NCI-H226 (cell line): ENCODE measurements at regions not wholly inside any gene's neighbourhood (a gene's known extent, or its start where the extent isn't known, plus 50 kb on each side); places are given as distances from the start of the nearest gene placed in this dataset.

Experiments used
- DNase-seq: peaks from one replicate; pipeline ENCODE4 v3.0.0-alpha.2; 2015

GRCh38 chr18:47316924-47317323 is 65.5 kb upstream of the SKOR2 start:
- DNase-seq, result no peak

GRCh38 chr18:47313901-47314300 is 62.4 kb upstream of the SKOR2 start:
- no peak for DNase-seq

- no peak for DNase-seq
Observed at GRCh38 chr18:47311585-47311984, 60.1 kb upstream of the SKOR2 start.
